ENCODE measurements at regions not wholly inside any gene's neighbourhood (a gene's known extent, or its start where the extent isn't known, plus 50 kb on each side); places are given as distances from the start of the nearest gene placed in this dataset.
A peak's percentile ranks its signal among the peaks of the same experiment; 100 is the strongest.
"Not testable (repeated sequence)": the region's sequence is repeated elsewhere in the genome, so short reads cannot be mapped to it uniquely, and the experiment has no call there.

DNA sequence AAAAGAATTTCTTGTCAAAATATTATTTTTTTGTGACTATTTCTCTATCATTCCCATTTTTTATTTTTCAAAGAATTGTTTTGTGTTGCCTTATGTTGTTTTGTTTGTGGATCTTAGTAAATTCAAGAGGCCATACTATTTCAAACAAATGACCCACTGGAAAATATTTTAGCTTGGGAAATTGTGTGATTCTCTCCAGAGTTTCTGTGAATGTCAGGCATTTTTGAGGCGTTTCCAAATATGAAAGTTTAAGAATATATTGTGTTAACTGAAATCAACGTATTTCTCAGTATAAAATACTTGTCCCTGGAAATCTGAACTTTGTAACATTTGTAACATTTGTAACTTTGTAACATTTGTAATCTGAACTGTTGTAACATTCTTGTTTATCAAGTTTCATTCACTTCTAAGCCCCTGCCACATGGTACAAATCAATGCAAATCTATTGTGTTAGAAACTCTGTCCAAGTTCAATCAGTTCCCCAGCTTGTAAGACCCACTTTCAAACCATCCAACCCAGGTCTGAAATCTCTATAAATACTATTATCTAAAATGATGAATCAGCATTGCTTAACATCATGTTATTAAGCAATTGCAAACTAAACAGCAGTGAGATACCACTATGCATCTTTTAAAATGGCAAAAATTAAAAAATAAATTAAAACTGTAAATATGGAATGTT lies 465.4 kb upstream of the GRID2 start:
- no peak for DNase-seq

DNA sequence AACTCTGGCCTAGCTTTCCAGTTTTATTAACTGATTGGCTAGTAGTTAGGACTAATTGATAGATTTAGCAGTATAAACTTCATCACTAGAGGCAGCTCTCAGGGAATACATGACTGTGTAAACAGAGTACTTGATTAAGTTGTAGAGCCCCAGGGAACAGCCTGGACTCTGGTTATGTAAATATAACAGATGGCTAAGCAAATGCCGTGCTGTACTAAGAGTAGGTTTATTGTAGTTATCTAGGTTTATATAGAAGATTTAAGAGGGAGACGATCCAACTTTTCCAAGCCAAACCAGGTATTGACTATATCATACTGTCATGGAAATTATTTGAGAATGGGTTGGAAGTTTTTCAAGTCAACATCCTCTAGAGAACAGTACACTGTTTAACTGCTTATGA lies 463.4 kb upstream of the GRID2 start:
- DNase-seq = no peak

- DNase-seq = peak; percentile 18
Observed at GRCh38 chr4:91846233-91846632, 457.5 kb upstream of the GRID2 start.

DNA sequence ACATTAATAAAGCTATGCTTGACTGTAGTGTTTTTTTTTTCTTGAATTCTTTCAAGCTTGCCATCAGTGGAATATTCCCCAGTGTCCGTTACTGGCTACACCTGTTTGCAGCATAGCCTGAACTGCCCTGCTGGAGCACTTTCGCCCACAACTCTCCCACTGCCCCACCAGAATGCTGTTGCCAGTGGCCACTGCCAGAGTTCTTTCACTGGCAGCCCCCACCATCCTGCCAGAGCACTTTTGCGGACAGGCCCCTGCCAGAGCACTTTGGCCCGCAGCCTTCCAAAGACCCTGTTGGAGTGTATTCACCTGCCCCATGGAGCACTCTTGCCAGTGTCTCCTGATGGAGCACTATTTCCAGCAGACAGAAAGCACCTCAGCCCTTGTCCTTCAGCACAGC lies 452.3 kb upstream of the GRID2 start:
- DNase-seq = no peak

- no peak for DNase-seq
Observed at GRCh38 chr4:91887926-91888325, 415.8 kb upstream of the GRID2 start.

GRCh38 chr4:91891217-91891616 lies 412.5 kb upstream of the GRID2 start:
- DNase-seq = not testable (repeated sequence)

DNA sequence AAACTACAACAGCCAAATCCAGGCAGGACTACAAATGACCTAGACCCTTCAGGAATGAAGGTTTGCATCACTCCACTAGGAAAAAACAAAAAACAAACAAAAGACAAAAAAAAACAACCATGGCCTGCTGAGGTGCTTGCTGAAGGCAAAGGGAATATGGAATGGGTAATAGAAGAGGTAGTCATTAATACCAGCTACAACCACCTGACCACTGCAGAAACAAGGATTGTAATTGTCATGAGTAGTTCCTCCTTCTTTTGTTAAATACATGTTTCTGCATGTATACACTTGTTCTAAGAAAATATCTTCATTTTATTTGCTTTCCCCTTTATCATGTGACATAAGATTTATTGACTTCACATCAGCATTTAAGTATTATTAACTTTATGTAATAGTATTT lies 409.8 kb upstream of the GRID2 start:
- no peak for DNase-seq

DNA sequence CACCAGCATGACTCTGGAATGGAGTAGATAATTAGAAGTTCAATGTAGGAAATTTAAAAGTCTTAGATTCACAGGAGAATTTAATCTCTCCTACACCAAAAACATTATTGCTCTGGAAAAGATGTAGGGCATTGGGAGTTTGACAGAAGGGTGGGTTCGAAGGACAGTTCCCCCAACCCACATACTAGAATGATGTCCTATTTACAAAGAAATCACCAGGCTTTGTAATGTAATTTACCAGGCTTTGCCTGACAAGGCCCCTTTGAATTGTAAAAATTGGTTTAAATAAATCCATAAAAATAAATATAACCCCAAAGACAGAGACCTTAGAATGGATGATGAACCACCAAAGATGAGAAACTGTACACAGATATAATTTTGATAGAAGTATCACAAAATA lies 399.2 kb upstream of the GRID2 start:
- DNase-seq = no peak

DNA sequence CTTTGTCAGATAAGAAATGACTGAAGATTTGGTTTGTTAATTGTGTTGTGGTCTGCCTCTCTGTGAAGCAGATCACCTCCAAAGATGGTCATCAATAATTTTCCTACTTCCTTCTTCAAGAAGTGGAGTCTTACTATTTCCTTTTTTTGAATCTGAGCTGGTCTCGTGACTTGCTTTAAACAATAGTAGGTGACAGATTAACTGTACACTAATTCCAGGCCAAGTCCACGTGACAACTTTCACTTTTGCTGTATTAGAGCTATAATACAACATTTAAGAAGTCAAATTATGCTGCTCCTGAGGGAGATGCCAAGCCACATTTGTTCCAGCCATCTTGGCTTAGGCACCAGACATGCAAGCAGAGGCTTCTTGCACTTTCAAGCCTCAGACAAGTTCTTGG lies 393.8 kb upstream of the GRID2 start:
- no peak for DNase-seq

- no peak for DNase-seq
Observed at GRCh38 chr4:91914176-91914804, 389.5 kb upstream of the GRID2 start.

DNA sequence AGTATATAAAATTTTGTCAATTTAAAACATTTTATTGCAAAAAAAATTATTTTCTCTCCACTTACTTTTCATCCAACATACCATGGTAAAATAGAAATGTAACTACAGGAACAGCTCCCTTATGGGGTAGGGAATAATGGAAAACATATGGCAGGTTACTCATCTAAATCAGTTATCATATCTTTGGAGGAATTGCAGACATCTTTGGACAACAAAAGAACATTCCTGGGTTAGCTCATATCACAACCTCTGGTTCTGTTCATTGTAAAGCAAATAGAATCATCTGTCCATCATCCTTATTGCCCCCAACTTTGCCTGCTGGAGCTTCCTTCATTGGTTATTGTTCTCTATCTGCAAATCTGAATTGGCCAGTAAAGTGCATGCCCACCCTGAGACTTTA lies 387.5 kb upstream of the GRID2 start:
- DNase-seq = peak; percentile 2

- no peak for DNase-seq
Observed at GRCh38 chr4:91924625-91925024, 379.1 kb upstream of the GRID2 start.

DNA sequence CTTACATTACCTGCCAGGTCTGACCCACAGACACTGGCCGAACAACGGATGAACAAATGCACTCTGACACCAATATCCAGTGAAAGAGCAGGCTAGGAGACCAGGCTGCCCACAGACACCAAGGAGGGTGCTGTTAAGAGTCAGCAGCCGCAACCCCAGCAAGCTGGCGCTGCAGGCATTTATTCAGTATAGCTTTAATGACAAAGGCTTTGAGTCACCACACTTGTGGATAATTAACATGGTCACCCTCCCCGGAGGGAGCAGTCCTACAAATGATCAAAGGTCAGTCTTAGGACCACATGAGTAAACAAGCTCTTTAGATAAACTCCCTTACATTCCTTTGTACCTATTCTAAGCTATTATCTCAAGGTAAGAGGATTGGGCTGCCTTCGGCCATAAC lies 368.5 kb upstream of the GRID2 start:
- no peak for DNase-seq

DNA sequence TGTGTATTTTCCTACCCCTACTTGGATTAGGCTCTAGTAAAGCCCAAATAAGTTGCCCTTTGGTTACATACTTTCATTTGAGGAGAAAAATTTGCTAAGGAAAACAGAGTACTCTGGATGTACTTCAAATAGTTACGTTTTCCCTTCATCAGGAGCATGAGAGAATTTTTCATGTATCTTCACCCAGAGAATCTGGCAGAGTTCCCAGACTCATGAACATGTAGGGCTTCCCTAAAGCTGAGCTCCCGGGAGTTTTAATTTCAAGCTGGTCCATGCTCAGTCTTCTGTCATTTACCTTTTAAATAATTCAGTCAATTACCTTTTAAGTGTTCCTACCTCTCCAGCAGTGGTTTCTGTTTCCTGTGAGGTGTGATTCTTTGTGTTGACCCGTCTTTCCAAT lies 367.5 kb upstream of the GRID2 start:
- DNase-seq = peak; percentile 14

DNA sequence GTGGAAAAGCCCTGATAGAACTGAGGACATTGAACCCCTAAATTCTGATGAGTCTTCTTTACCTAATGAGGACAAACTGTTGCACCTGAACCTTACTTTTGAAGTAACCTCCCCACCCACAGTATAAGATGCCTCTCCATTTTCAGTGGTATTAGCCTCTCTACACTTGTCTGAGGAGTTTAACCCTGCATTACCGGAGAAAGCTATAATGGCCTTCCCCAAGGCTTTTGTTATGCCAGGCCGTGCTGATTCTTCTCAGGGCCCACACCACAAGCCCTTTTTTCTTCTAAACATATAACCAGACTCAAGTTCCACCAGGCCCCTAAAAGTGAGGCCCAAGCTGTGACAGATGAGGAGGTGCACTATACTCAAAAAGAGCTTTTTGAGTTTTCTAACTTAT lies 345.8 kb upstream of the GRID2 start:
- no peak for DNase-seq

DNA sequence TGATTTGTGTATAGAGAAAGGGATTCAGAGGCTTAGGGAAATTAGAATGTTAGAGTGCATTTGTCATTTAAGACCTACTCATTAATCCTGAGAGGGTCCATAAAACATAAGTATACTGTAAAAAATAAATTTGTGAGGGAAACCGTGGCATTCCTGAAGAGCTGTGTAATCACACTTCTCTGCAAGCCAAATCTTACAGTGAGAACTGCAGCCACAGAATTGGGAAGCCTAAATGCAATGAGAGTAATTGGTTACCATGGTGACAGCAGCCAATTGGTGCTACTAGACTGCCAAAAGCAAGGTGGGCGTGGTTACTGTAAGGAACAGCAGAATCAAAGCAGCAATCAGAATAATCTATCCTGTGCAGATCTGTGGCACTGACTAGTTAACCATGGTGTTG lies 345.2 kb upstream of the GRID2 start:
- DNase-seq = peak; percentile 73

DNA sequence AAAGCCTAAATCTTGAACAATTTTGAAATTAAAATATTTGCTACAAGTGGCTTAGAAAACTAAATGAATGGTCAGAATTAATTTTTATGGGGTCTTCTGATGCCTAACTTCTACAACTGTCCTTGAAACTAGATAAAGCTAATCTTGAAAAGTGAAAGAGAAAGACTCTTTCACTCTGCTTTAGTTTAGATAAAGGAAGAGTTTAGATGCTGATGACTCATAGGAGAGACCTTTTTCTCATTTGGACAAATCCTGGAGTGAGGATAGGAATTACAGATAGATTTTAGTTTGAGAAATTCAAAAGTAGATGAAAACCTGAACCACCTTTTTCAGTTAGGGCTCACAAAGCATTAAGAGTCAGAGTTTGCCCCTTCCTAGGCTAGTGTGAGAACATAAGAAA lies 342.3 kb upstream of the GRID2 start:
- peak; percentile 14 for DNase-seq

GRCh38 chr4:91963486-91963885 lies 340.3 kb upstream of the GRID2 start:
- DNase-seq = peak; percentile 76

DNA sequence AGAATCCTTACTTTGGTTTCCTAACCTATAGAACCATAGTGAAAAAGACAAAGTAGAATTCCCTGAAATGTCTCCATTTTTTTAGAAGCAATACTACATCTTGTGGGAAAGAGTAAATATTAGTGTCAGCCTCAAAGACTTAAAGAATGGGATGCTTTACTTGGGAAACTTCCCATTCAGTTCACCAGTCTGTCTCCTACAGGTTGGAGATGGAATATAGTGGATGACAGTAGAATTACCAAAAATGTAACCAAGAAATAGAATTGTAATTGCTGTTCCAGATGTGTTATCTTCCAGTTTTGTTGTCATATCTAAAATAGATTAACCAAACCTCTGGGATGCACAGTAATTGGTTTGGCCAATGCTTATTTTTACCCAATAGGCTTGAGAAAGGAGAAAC lies 338.6 kb upstream of the GRID2 start:
- DNase-seq = no peak

DNA sequence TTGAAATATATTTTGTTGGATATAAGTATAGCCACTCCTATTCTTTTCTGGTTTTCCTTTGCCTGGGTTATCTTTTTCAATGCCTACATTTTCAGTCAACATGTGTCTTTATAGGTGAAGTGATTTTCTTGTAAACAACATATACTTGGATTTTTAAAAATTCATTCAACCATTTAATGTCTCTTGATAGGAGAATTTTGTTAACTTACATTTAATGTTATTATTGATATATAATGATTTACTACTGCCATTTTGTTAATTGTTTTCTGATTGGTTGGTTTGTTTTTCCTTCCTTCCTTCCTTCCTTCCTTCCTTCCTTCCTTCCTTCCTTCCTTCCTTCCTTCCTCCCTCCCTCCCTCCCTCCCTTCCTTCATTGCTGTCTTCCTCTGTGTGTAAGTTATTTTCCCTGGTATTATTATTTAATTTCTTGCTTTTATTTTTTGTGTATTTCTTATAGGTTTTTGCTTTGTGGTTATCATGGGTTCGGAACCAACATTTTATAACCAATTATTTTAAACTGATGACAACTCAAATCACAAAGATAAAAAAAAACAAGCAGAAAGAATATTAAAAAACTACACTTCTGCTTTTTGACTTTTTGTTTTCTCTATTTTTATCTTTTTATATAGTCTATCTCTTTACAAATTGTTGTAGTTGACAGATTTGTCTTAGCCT lies 330.1 kb upstream of the GRID2 start:
- DNase-seq = no peak

DNA sequence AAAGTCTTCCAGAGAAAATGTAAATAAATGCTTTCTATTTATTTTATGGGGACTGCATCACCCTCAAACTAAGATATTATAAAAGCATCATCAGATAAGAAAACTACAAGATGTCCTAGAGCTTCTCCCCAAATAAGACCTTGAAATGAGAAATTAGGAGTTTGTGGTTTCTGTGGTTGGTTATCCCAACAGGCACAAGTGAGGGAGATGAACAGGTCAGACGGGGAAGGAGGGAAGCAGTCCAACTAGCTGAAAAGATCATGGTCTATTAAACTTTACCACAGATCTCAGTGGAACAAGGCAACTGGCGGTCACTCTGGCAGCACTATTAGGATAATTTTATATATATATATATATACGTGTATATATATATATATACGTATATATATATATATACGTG lies 319.3 kb upstream of the GRID2 start:
- no peak for DNase-seq

GRCh38 chr4:91989914-91990313 lies 313.9 kb upstream of the GRID2 start:
- DNase-seq = no peak

DNA sequence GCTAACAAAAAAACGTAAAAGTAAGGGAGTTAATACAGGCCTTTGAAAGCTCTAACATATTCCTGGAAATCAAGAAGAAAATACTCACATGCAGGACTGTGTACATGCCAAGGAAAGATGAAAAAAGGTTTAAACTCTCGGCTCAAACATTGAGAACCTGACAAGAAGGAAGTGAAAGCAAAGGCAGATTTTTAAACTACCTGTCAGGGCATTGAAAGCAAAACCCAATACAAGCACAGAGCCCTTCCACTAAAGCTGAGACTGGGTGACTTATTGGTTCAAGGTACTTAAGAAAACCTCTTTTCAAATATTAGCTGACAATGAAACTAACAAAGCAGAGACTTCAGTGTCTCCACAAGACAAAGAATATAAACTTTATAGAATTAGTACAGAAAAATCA lies 313.0 kb upstream of the GRID2 start:
- DNase-seq = no peak

DNA sequence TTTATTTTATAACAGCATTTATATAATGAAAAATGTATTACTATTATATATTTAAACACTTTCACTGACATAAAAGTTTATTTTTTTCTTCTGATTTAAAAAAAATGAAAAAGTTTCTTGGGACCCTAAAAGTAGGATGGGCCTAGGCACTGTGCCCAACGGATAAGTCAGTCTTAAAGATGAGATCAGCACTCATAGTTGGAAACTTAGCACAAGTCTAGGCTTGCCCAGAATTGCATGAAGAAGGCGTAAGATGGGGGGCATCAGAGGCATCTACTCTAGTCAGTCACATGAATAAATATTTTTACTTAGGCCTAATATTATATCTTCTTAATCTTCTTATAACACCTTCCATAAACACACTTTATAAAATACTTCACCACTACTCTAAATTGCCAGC lies 306.7 kb upstream of the GRID2 start:
- no peak for DNase-seq
